SJCRH30 (cell line): ENCODE measurements at regions not wholly inside any gene's neighbourhood (a gene's known extent, or its start where the extent isn't known, plus 50 kb on each side); places are given as distances from the start of the nearest gene placed in this dataset.

ENCODE experiments used
- DNase-seq, 2 experiments: peaks; one replicate each; pipeline ENCODE4 v3.0.0-alpha.2; 2015 to 2020
- H3K27ac ChIP-seq: fragments of 250-450 bp; sonication (Bioruptor Pico); 2 replicates; pipeline ENCODE4 v1.5.1; 2020; ENCODE audit warnings: mild to moderate bottlenecking, moderate library complexity
- H3K27me3 ChIP-seq: fragments of 250-450 bp; sonication (Bioruptor Pico); 2 replicates; pipeline ENCODE4 v1.5.1; 2020; ENCODE audit warnings: mild to moderate bottlenecking, moderate library complexity
- H3K36me3 ChIP-seq: fragments of 250-450 bp; sonication (Bioruptor Pico); 2 replicates; pipeline ENCODE4 v1.5.1; 2020; ENCODE audit warnings: mild to moderate bottlenecking, moderate library complexity
- H3K4me1 ChIP-seq: fragments of 250-450 bp; sonication (Bioruptor Pico); 2 replicates; pipeline ENCODE4 v1.5.1; 2020; ENCODE audit warnings: mild to moderate bottlenecking, moderate library complexity
- H3K4me3 ChIP-seq: fragments of 250-450 bp; sonication (Bioruptor Pico); 2 replicates; pipeline ENCODE4 v1.5.1; 2020; ENCODE audit warnings: mild to moderate bottlenecking, moderate library complexity
- H3K9me3 ChIP-seq: fragments of 250-450 bp; sonication (Bioruptor Pico); replicated peaks from 2 replicates; pipeline ENCODE4 v1.5.1; 2020; ENCODE audit warnings: mild to moderate bottlenecking, moderate library complexity

DNA sequence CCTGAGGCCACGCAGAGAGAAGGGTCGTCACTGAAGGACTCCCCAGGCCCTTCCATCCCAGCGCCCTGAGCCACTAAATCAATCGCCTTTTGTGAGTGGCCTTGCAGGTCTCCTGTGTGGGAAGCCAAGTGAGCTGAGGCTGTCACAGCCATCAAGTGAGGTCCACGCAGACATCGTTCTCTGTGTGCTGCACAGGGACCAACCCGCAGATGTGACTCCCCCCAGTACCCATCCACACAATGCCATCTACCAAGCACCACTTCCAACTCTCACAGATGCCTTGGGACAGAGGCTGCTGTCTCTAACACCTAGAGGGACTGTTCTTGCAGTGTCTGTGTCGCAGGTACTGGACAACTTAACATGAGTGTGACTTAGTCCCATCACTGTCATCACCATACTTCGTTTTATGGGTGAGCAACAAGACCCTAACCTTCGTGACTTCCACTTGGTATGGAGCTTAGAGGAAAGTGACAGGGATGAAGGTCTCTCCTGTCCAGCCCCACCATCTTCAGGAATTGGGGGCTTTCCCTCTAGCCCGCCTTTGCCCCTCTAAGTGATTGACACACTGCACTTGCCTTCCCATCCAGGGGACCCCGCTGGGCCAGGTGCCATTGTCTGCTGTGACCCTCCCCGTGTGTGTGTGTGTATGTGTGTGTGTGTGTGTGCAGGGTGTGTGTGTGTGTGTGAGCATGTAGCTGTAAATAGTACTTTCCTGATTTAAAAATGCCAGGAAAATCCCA, 51.4 kb upstream of the TMEM72 start:
- H3K27ac ChIP-seq: no peak overlapping the region
- H3K27me3 ChIP-seq: no peaks in the 10 kb centered on the region
- no peak for DNase-seq
- H3K9me3 ChIP-seq: no peaks in the 10 kb centered on the region
- no peak overlapping the region for H3K4me3 ChIP-seq
- no peaks in the 10 kb centered on the region for H3K36me3 ChIP-seq
- no peaks in the 10 kb centered on the region for H3K4me1 ChIP-seq

- Histone ChIP-seq H3K4me3 (no peak overlapping the region), H3K36me3 (no peaks in the 10 kb centered on the region), H3K27me3 (no peaks in the 10 kb centered on the region), H3K9me3 (no peaks in the 10 kb centered on the region), H3K27ac (no peak overlapping the region), H3K4me1 (no peaks in the 10 kb centered on the region)
- no peak for DNase-seq
These were observed 50.1 kb upstream of the TMEM72 start for GRCh38 chr10:44860811-44861736.
